ENCODE measurements at regions not wholly inside any gene's neighbourhood (a gene's known extent, or its start where the extent isn't known, plus 50 kb on each side); places are given as distances from the start of the nearest gene placed in this dataset.

GRCh38 chr6:105515054-105515453 is 112.2 kb upstream of the PREP start:
- TF ChIP-seq EZH2 (IDR thresholded peaks at IDR 0.05; ENCODE audit: borderline replicate concordance, insufficient read depth, low read depth, low read length, poor library complexity, severe bottlenecking) (no peak), CTCF (IDR thresholded peaks at IDR 0.05) (no peak)
